Neuronal stem cell (in vitro differentiated cells): ENCODE measurements at regions not wholly inside any gene's neighbourhood (a gene's known extent, or its start where the extent isn't known, plus 50 kb on each side); places are given as distances from the start of the nearest gene placed in this dataset.

Experiments
- DNase-seq: peaks from one replicate; pipeline ENCODE4 v3.0.0-alpha.2; 2013; ENCODE audit warnings: low spot score
- H2AFZ ChIP-seq: one replicate; pipeline ENCODE4 v1.6.1; 2013; ENCODE audit warnings: mild to moderate bottlenecking, low read length, inconsistent platforms
- H2AK5ac ChIP-seq: 2 replicates; pipeline ENCODE4 v1.6.1; 2013; ENCODE audit warnings: low read depth, mild to moderate bottlenecking, inconsistent platforms, low read length, moderate library complexity, mixed read lengths
- H2BK120ac ChIP-seq: 2 replicates; pipeline ENCODE4 v1.6.1; 2013; ENCODE audit warnings: low read depth, mild to moderate bottlenecking, inconsistent platforms, low read length, moderate library complexity, mixed read lengths
- H2BK12ac ChIP-seq: one replicate; pipeline ENCODE4 v1.6.1; 2013; ENCODE audit warnings: low read length, inconsistent platforms
- H2BK15ac ChIP-seq: 2 replicates; pipeline ENCODE4 v1.6.1; 2013; ENCODE audit warnings: mild to moderate bottlenecking, low read length, inconsistent platforms, mixed read lengths
- H2BK5ac ChIP-seq: one replicate; pipeline ENCODE4 v1.6.1; 2013; ENCODE audit warnings: inconsistent platforms, mild to moderate bottlenecking, low read length, moderate library complexity
- H3K14ac ChIP-seq: one replicate; pipeline ENCODE4 v1.6.1; 2013; ENCODE audit warnings: low read length, inconsistent platforms
- H3K18ac ChIP-seq: 2 replicates; pipeline ENCODE4 v1.6.1; 2013; ENCODE audit warnings: low read length, inconsistent platforms
- H3K23ac ChIP-seq: 2 replicates; pipeline ENCODE4 v1.6.1; 2013; ENCODE audit warnings: low read depth, mild to moderate bottlenecking, mixed read lengths, low read length, inconsistent platforms; ENCODE audit not compliant: poor library complexity
- H3K27ac ChIP-seq: replicated peaks from 3 replicates; pipeline ENCODE4 v1.5.1; 2013; ENCODE audit warnings: low read length, inconsistent platforms
- H3K27me3 ChIP-seq, 3 experiments: 2 replicates each; pipeline ENCODE4 v1.6.1; 2013; ENCODE audit warnings: low read length in 3 of 3, mild to moderate bottlenecking in 2 of 3, inconsistent platforms in 1 of 3, low read depth in 1 of 3, mixed read lengths in 1 of 3, moderate library complexity in 1 of 3; ENCODE audit not compliant: control insufficient read depth in 3 of 3, insufficient read depth in 3 of 3
- H3K36me3 ChIP-seq, 2 donors: replicated peaks in 1 of 2; 2 replicates each; pipeline ENCODE4 v1.6.1; 2013; ENCODE audit warnings: low read length in 2 of 2; ENCODE audit not compliant: control insufficient read depth in 2 of 2, insufficient read depth in 2 of 2
- H3K4ac ChIP-seq: 2 replicates; pipeline ENCODE4 v1.6.1; 2013; ENCODE audit warnings: inconsistent platforms, mild to moderate bottlenecking, low read length, moderate library complexity
- H3K4me1 ChIP-seq, 2 donors: 1 replicate in 1 of 2; 2 replicates in 1 of 2; pipeline ENCODE4 v1.6.1; 2013; ENCODE audit warnings: low read length in 2 of 2, low read depth in 1 of 2; ENCODE audit not compliant: control insufficient read depth in 2 of 2, insufficient read depth in 1 of 2
- H3K4me2 ChIP-seq: one replicate; pipeline ENCODE4 v1.6.1; 2013; ENCODE audit warnings: mild to moderate bottlenecking, low read length, inconsistent platforms; ENCODE audit not compliant: insufficient read depth, poor library complexity, severe bottlenecking
- H3K4me3 ChIP-seq, 2 donors: 2 replicates each; pipeline ENCODE4 v1.5.1; 2013; ENCODE audit warnings: low read length in 2 of 2, mild to moderate bottlenecking in 2 of 2, inconsistent platforms in 1 of 2, moderate library complexity in 1 of 2
- H3K79me1 ChIP-seq: one replicate; pipeline ENCODE4 v1.6.1; 2013; ENCODE audit warnings: low read depth, mild to moderate bottlenecking, inconsistent platforms, low read length, moderate library complexity
- H3K9ac ChIP-seq: one replicate; pipeline ENCODE4 v1.6.1; 2013; ENCODE audit warnings: mild to moderate bottlenecking, low read depth, low read length, inconsistent platforms; ENCODE audit not compliant: poor library complexity
- H3K9me3 ChIP-seq, 2 donors: replicated peaks in 1 of 2; 2 replicates each; pipeline versions ENCODE3 to v1.6.1; 2013; ENCODE audit warnings: low read length in 2 of 2, mild to moderate bottlenecking in 2 of 2, inconsistent platforms in 1 of 2, low read depth in 1 of 2, mixed read lengths in 1 of 2, moderate library complexity in 1 of 2; ENCODE audit not compliant: control insufficient read depth in 2 of 2, insufficient read depth in 1 of 2
- H4K8ac ChIP-seq: one replicate; pipeline ENCODE4 v1.6.1; 2013; ENCODE audit warnings: low read depth, mild to moderate bottlenecking, inconsistent platforms, low read length, moderate library complexity
- H4K91ac ChIP-seq: one replicate; pipeline ENCODE4 v1.6.1; 2013; ENCODE audit warnings: low read length, low read depth, mild to moderate bottlenecking, inconsistent platforms; ENCODE audit not compliant: poor library complexity
- WGBS, 2 donors: extraction: QIAGEN DNeasy Blood & Tissue Kit; methylation state at CpG; one replicate each; pipeline ENCODE4 v1.1.7; 2013; ENCODE audit warnings: missing lambda C conversion rate in 2 of 2, mixed read lengths in 1 of 2; ENCODE audit not compliant: insufficient read length in 2 of 2, insufficient replicate concordance in 1 of 2; ENCODE audit errors: extremely low coverage in 2 of 2; 5-methylcytosine and 5-hydroxymethylcytosine counted together

- H3K4me3 ChIP-seq: no peak overlapping the region
- no peak overlapping the region for H2BK12ac ChIP-seq
- H3K27me3 ChIP-seq: no peaks in the 10 kb centered on the region
- H3K14ac ChIP-seq: no peak overlapping the region
- H3K4ac ChIP-seq: no peak overlapping the region
- H3K9me3 ChIP-seq: peaks cover 0 to 3% of the 10 kb centered on the region in 2 donors
- no peak overlapping the region for H2AK5ac ChIP-seq
- no peak overlapping the region for H4K91ac ChIP-seq
- H3K4me1 ChIP-seq: no peaks in the 10 kb centered on the region
- no peak overlapping the region for H3K9ac ChIP-seq
- H2BK15ac ChIP-seq: no peak overlapping the region
- no peak overlapping the region for H3K27ac ChIP-seq
- H2BK120ac ChIP-seq: no peak overlapping the region
- H3K79me1 ChIP-seq: no peaks in the 10 kb centered on the region
- no peak overlapping the region for H4K8ac ChIP-seq
- no CpG with 5 or more reads among the region's 2 CpGs for WGBS, 2 donors
- H3K18ac ChIP-seq: no peak overlapping the region
- DNase-seq: no peak
- no peak overlapping the region for H2AFZ ChIP-seq
- H2BK5ac ChIP-seq: no peak overlapping the region
- H3K4me2 ChIP-seq: no peak overlapping the region
- no peak overlapping the region for H3K23ac ChIP-seq
- no peaks in the 10 kb centered on the region for H3K36me3 ChIP-seq
These were observed 57.1 kb downstream of the GRIN2B start for GRCh38 chr12:13924286-13924685.

- no peak overlapping the region for H4K91ac ChIP-seq
- H2BK5ac ChIP-seq: no peak overlapping the region
- H2BK15ac ChIP-seq: no peak overlapping the region
- no peak overlapping the region for H3K27ac ChIP-seq
- no peak overlapping the region for H2AFZ ChIP-seq
- H3K14ac ChIP-seq: no peak overlapping the region
- H3K4me1 ChIP-seq: no peaks in the 10 kb centered on the region
- peaks cover 0 to 4% of the 10 kb centered on the region in 2 donors for H3K9me3 ChIP-seq
- H3K4me3 ChIP-seq: no peak overlapping the region
- no peak overlapping the region for H3K23ac ChIP-seq
- no CpG with 5 or more reads among the region's 2 CpGs for WGBS, 2 donors
- H4K8ac ChIP-seq: no peak overlapping the region
- no peak for DNase-seq
- no peaks in the 10 kb centered on the region for H3K79me1 ChIP-seq
- no peak overlapping the region for H3K9ac ChIP-seq
- no peak overlapping the region for H3K4me2 ChIP-seq
- H3K36me3 ChIP-seq: no peaks in the 10 kb centered on the region
- H3K4ac ChIP-seq: no peak overlapping the region
- H2BK12ac ChIP-seq: no peak overlapping the region
- H2AK5ac ChIP-seq: no peak overlapping the region
- no peak overlapping the region for H3K18ac ChIP-seq
- H3K27me3 ChIP-seq: no peaks in the 10 kb centered on the region
- H2BK120ac ChIP-seq: no peak overlapping the region
These were observed 62.5 kb downstream of the GRIN2B start for GRCh38 chr12:13918897-13919296.

GRCh38 chr12:13915096-13915495 is 66.3 kb downstream of the GRIN2B start:
- Histone ChIP-seq H3K27me3 (no peaks in the 10 kb centered on the region), H3K4me2 (no peak overlapping the region)
- no CpG with 5 or more reads among the region's 5 CpGs for WGBS, 2 donors

GRCh38 chr12:13913371-13913770 is 68.0 kb downstream of the GRIN2B start:
- H2AK5ac ChIP-seq: no peak overlapping the region
- no peak overlapping the region for H3K4me2 ChIP-seq
- H3K18ac ChIP-seq: no peak overlapping the region
- H3K4ac ChIP-seq: no peak overlapping the region
- no peak overlapping the region for H2AFZ ChIP-seq
- H3K23ac ChIP-seq: no peak overlapping the region
- H3K14ac ChIP-seq: no peak overlapping the region
- no peak overlapping the region for H2BK15ac ChIP-seq
- H3K4me3 ChIP-seq: no peak overlapping the region
- H3K4me1 ChIP-seq: no peaks in the 10 kb centered on the region
- no peaks in the 10 kb centered on the region for H3K36me3 ChIP-seq
- H3K27me3 ChIP-seq: no peaks in the 10 kb centered on the region
- no peak overlapping the region for H3K9ac ChIP-seq
- no peak for DNase-seq
- no peak overlapping the region for H4K91ac ChIP-seq
- no peak overlapping the region for H4K8ac ChIP-seq
- H3K27ac ChIP-seq: no peak overlapping the region
- no CpG with 5 or more reads among the region's 2 CpGs for WGBS, 2 donors
- no peak overlapping the region for H2BK120ac ChIP-seq
- no peak overlapping the region for H2BK5ac ChIP-seq
- no peak overlapping the region for H2BK12ac ChIP-seq
- H3K9me3 ChIP-seq: peaks cover 0 to 4% of the 10 kb centered on the region in 2 donors
- H3K79me1 ChIP-seq: no peaks in the 10 kb centered on the region

More at GRCh38 chr12:13915096-13915495, 66.3 kb downstream of the GRIN2B start:
- no peak overlapping the region for H2BK5ac ChIP-seq
- H2BK15ac ChIP-seq: no peak overlapping the region
- H3K4ac ChIP-seq: no peak overlapping the region
- no peak overlapping the region for H2BK120ac ChIP-seq
- no peak overlapping the region for H3K18ac ChIP-seq
- H4K8ac ChIP-seq: no peak overlapping the region
- H3K27ac ChIP-seq: no peak overlapping the region
- no peaks in the 10 kb centered on the region for H3K79me1 ChIP-seq
- H3K14ac ChIP-seq: no peak overlapping the region
- H2AK5ac ChIP-seq: no peak overlapping the region
- H3K4me3 ChIP-seq: no peak overlapping the region
- H3K36me3 ChIP-seq: no peaks in the 10 kb centered on the region
- no peak overlapping the region for H4K91ac ChIP-seq
- H3K9me3 ChIP-seq: peaks cover 0 to 4% of the 10 kb centered on the region in 2 donors
- H2AFZ ChIP-seq: no peak overlapping the region
- H3K9ac ChIP-seq: no peak overlapping the region
- H3K23ac ChIP-seq: no peak overlapping the region
- no peak for DNase-seq
- H3K4me1 ChIP-seq: no peaks in the 10 kb centered on the region
- H2BK12ac ChIP-seq: no peak overlapping the region
